ENCODE measurements at regions not wholly inside any gene's neighbourhood (a gene's known extent, or its start where the extent isn't known, plus 50 kb on each side); places are given as distances from the start of the nearest gene placed in this dataset.
A peak's percentile ranks its signal among the peaks of the same experiment; 100 is the strongest.
"Not testable (repeated sequence)": the region's sequence is repeated elsewhere in the genome, so short reads cannot be mapped to it uniquely, and the experiment has no call there.

DNA sequence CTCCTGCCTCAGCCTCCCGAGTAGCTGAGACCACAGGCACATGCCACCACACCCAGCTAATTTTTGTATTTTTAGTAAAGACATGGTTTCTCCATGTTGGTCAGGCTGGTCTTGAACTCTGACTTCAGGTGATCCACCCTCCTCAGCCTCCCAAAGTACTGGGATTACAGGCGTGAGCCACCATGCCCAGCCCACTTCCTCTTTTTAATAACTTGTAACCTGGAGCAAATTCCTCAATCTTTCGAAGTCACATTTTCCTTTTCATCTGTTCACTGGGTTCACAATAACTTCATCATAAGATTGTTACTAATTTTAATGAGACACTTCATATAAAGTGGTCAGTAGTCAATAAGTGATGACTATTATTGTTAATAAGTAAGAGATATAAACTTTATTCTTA lies 193.3 kb upstream of the FERD3L start:
- intact Hi-C loops (cut with DNase I); DNase-seq (ENCODE audit: missing footprints); ATAC-seq: not testable (repeated sequence)

- DNase-seq (ENCODE audit: missing footprints): no peak
- ATAC-seq: no peak
- intact Hi-C loops (cut with DNase I): no loop called here
Observed at GRCh38 chr7:19336836-19337383, 191.7 kb upstream of the FERD3L start.

DNA sequence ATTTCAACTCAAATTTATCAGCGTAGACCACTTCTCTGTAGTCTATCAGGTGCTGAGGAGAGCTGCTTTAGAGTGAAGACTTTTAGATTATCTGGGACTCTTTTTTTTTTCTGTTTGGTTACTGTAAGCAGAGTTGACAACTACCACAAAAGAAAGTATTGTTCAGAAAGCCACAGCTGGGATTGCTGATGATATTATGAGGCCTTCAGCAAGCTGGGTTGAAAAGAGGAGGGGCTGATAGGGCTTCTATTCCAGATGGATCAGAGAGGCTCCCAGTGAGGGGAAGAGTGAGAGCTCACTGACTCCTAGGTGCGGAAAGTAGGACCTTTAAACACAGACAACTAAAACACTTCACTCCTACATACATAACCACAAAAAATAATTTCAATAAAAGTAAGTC lies 188.5 kb upstream of the FERD3L start:
- DNase-seq (ENCODE audit: missing footprints): no peak
- intact Hi-C loops (cut with DNase I): no loop called here
- ATAC-seq: no peak

- intact Hi-C loops (cut with DNase I): no loop called here
Observed at GRCh38 chr7:19327018-19327417, 181.8 kb upstream of the FERD3L start.

GRCh38 chr7:19322002-19322401 lies 176.8 kb upstream of the FERD3L start:
- intact Hi-C loops (cut with DNase I): no loop called here
- ATAC-seq (no peak), DNase-seq (ENCODE audit: missing footprints) (no peak)

More at GRCh38 chr7:19327018-19327417, 181.8 kb upstream of the FERD3L start:
- DNase-seq (ENCODE audit: missing footprints): no peak
- peak; percentile 13 for ATAC-seq

DNA sequence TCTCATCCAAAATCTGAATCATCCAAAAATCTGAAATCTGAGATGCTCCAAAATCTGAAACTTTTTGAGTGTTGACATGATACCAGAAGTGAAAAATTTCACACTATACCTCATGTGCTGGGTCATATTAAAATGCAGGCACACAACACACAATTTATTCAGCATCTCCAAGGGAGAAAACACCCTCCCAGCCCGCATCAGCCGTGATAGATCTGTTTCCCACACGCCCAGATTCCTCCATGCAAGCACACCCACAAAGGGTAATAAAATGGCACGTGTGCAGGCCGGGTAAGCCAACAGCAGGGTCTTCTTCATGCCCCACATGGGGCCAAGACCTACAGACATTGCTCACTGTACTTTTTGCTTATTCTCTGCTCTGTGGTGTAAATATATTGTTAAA lies 173.1 kb upstream of the FERD3L start:
- intact Hi-C loops (cut with DNase I): no loop called here
- ATAC-seq (no peak), DNase-seq (ENCODE audit: missing footprints) (no peak)

GRCh38 chr7:19317461-19317860 lies 172.2 kb upstream of the FERD3L start:
- ATAC-seq (no peak), DNase-seq (ENCODE audit: missing footprints) (no peak)
- intact Hi-C loops (cut with DNase I): no loop called here

DNA sequence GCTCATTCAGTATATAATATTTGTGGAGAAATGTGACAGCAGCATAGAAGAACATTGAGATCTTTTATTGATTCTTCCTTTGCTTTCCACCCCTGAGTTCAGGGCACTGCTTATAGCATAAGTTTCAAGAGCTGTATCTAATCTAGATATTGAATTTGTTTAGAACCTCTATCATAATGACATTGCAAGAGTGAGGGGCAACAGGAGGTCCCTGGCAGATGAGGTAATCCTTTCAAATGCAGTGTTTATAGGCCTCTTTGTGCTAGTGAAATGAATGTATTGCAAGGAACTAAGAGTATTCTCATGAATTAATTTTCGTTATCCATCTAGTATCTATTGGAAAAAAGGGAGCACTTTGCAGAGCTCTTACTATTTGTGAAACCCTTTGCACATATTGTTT lies 167.2 kb upstream of the FERD3L start:
- intact Hi-C loops (cut with DNase I): no loop called here

GRCh38 chr7:19307554-19307953 lies 162.3 kb upstream of the FERD3L start:
- ATAC-seq (no peak), DNase-seq (ENCODE audit: missing footprints) (no peak)
- intact Hi-C loops (cut with DNase I): no loop called here

More for the DNA sequence above, 167.2 kb upstream of the FERD3L start:
- DNase-seq (ENCODE audit: missing footprints) (no peak), ATAC-seq (no peak)

DNA sequence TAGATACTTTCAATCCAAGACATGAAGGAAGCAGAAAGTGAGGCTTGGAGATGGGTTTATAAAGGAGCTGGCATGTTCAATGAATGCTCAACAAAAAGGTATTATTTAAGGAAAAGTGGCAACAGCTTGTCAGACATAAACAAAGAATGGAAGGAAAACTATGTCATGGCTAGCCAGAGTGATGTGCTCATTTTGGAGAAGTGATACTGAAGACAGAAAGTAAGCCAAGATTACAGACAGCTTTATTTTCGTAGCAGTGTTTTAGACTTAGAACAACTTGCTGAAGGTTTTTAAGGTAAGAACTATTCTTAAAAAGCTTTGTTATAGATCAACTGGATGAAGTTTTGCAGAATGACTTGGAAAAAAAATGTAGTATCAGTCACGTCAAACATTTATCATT lies 160.5 kb upstream of the FERD3L start:
- no peak for ATAC-seq
- intact Hi-C loops (cut with DNase I): no loop called here
- no peak for DNase-seq (ENCODE audit: missing footprints)

DNA sequence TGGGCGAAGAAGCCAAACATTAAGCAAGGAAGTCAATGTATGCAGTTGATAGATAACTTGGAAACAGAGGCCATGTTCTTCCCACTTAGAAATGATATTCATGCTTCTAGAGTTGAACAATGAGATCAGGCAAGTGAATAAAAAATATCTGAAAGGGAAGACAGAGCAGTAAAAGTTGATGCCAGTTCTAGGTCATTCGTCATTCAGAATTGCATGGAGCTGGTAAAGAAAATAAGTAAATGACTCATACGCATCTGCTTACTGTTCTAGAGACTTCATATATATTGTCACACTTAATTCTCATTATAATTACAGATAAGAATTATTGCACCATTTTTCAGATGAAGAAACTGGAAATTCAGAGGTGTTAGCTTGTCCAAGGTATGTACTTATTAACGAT lies 158.9 kb upstream of the FERD3L start:
- DNase-seq (ENCODE audit: missing footprints) (no peak), ATAC-seq (no peak)
- intact Hi-C loops (cut with DNase I): no loop called here

DNA sequence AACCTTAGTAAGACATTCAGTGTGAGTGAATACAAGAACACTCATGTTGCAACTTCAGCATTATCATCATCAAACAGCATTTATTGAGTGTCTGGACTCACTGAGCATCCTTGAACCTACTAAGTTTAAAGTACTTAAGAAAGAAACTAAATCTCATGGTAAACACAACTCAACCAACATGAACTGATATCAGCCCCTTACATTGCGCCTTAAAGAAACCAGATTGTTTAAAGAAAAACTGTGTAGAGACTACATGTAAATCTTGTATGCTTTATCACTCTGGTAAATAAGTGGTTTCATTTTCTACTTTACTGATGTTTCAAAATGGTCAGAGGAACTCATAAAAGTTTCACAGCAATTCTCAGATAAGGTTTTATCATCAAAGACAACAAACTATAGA lies 157.5 kb upstream of the FERD3L start:
- intact Hi-C loops (cut with DNase I): no loop called here
- DNase-seq (ENCODE audit: missing footprints): no peak
- ATAC-seq: no peak

- DNase-seq (ENCODE audit: missing footprints) (no peak), ATAC-seq (no peak)
- intact Hi-C loops (cut with DNase I): no loop called here
Observed at GRCh38 chr7:19296617-19297016, 151.4 kb upstream of the FERD3L start.

GRCh38 chr7:19295376-19295775 lies 150.2 kb upstream of the FERD3L start:
- ATAC-seq (no peak), DNase-seq (ENCODE audit: missing footprints) (no peak)
- intact Hi-C loops (cut with DNase I): no loop called here

DNA sequence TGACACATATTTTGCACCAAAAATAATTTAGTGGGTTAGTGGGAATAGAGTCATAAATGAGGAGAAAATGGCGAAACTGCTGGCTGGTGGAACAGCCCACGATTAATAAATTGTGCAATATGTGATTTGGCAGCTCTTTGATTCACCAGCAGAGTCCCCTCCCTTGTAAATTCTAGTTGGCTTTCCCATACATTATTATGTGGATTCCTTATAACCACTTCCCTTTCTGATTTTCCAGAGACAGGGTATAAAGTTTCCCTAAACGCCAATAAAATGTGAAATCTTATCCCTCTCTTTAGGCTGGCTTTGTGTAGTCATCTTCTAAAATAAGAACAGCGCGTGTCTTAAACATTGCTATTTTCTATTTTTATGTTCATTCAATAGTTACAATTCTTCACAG lies 149.4 kb upstream of the FERD3L start:
- intact Hi-C loops (cut with DNase I): no loop called here

GRCh38 chr7:19293431-19293830 lies 148.2 kb upstream of the FERD3L start:
- ATAC-seq (no peak), DNase-seq (ENCODE audit: missing footprints) (no peak)
- intact Hi-C loops (cut with DNase I): no loop called here

More for the DNA sequence above, 149.4 kb upstream of the FERD3L start:
- DNase-seq (ENCODE audit: missing footprints) (no peak), ATAC-seq (no peak)

GRCh38 chr7:19290968-19291367 lies 145.7 kb upstream of the FERD3L start:
- DNase-seq (ENCODE audit: missing footprints) (no peak), ATAC-seq (no peak)
- intact Hi-C loops (cut with DNase I): no loop called here

DNA sequence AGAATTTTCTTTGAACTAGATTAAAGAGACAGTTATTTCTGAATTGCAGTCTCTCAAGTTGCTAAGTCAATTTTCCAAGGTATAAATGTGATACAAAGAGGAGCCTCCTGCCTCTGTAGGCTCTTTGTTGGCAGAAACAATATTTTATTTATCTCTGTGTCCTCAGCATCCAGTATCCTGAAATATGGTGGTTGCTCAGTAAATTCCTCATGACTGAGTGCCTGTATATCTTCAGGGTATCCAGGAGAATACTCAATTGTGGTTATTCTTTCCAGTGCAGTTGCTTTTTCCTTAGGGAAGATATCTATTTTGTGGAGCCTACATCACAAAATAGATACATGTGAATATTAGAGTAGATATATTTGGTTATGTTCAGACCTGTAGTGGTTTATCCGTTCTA lies 144.8 kb upstream of the FERD3L start:
- intact Hi-C loops (cut with DNase I): no loop called here
- no peak for DNase-seq (ENCODE audit: missing footprints)
- ATAC-seq: no peak

DNA sequence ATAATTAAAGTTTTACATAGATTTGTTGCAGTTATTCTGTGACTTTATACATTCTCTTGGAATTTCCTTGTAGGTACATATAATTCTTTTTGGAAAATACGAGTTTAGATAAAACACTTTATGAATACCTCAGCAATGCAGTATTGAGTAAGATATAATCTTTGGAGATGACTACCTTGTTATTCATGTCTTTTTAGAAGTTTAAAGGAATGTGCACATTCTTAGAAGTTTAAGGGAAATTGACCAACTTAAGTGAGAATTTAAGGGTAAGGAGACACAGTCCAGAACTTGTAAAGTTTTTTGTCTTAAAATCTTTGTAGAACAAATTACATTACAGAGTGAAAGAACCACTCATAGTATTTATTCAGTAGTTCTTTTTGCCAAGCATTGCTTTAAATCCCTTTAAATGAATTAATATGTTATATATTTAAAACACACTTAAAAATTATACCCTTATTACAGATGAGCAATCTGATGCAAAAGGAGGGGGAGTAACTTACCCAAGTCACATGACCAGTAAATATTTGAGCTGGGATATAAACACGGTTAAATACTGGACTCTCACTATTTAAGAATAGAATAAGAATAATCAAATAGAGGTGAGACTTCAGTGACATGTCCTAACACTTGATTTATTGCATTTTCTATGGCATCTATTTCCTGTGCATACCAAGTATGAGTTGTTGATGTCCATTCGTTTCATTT lies 139.5 kb upstream of the FERD3L start:
- ATAC-seq: no peak
- intact Hi-C loops (cut with DNase I): no loop called here

DNA sequence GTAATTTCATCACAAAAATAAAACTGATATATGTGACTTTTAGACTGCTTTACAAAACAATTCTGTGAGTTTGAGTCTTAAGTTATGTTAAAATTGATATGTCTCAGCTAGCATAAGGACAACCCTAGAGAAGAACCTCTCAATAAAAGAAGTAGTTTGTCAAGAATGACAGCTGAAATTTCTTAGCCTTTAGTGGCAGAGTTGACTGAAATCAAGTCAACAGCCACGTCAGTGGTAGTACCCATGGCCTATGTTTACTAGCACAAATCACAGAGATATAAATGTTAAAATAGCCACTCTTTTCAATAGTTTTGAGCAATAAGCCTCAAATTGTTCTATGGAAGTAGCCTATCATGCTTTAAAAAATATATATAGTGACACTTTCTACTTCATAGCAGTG lies 138.9 kb upstream of the FERD3L start:
- ATAC-seq (no peak), DNase-seq (ENCODE audit: missing footprints) (no peak)
- intact Hi-C loops (cut with DNase I): no loop called here

More for the DNA sequence above, 139.5 kb upstream of the FERD3L start:
- DNase-seq (ENCODE audit: missing footprints): no peak

- intact Hi-C loops (cut with DNase I): no loop called here
- no peak for DNase-seq (ENCODE audit: missing footprints)
- ATAC-seq: no peak
Observed at GRCh38 chr7:19275000-19275399, 129.8 kb upstream of the FERD3L start.

Data from Right ventricle myocardium inferior (tissue), 1 donor.